ENCODE measurements at regions not wholly inside any gene's neighbourhood (a gene's known extent, or its start where the extent isn't known, plus 50 kb on each side); places are given as distances from the start of the nearest gene placed in this dataset.

DNA sequence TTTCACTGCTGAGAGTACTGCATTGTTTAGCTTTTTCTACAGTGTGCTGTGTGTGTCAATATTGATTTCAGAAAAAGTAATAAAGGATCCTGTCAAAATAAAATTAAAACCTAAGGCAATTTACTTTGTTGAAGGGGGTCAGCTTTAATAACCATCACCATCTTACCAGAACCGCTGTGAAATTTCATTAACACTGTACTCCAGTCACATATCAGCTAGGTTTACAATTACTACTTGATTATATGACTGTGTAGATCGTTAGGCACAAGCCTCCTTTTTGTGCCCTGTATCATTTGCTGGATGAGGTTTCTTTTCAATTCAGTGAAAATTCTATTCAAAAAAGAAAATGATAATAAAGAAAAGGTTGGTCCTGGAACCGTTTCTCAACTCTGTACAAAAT is 917.2 kb downstream of the CENPC start:
- no peaks in the 10 kb centered on the region for H3K36me3 ChIP-seq
- no peak for DNase-seq (ENCODE audit: low read depth in 1 of 2, low spot score in 1 of 2)
- H3K27ac ChIP-seq: no peak overlapping the region
- TF ChIP-seq, protein P1, sequence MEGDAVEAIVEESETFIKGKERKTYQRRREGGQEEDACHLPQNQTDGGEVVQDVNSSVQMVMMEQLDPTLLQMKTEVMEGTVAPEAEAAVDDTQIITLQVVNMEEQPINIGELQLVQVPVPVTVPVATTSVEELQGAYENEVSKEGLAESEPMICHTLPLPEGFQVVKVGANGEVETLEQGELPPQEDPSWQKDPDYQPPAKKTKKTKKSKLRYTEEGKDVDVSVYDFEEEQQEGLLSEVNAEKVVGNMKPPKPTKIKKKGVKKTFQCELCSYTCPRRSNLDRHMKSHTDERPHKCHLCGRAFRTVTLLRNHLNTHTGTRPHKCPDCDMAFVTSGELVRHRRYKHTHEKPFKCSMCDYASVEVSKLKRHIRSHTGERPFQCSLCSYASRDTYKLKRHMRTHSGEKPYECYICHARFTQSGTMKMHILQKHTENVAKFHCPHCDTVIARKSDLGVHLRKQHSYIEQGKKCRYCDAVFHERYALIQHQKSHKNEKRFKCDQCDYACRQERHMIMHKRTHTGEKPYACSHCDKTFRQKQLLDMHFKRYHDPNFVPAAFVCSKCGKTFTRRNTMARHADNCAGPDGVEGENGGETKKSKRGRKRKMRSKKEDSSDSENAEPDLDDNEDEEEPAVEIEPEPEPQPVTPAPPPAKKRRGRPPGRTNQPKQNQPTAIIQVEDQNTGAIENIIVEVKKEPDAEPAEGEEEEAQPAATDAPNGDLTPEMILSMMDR (IDR thresholded peaks at IDR 0.05; ENCODE audit: low read depth, low read length): no peak
- no peaks in the 10 kb centered on the region for H3K4me1 ChIP-seq (ENCODE audit: low read depth)
- no peaks in the 10 kb centered on the region for H3K9me3 ChIP-seq (ENCODE audit: low read depth)
- H3K4me3 ChIP-seq: no peak overlapping the region
- H3K27me3 ChIP-seq: no peaks in the 10 kb centered on the region

DNA sequence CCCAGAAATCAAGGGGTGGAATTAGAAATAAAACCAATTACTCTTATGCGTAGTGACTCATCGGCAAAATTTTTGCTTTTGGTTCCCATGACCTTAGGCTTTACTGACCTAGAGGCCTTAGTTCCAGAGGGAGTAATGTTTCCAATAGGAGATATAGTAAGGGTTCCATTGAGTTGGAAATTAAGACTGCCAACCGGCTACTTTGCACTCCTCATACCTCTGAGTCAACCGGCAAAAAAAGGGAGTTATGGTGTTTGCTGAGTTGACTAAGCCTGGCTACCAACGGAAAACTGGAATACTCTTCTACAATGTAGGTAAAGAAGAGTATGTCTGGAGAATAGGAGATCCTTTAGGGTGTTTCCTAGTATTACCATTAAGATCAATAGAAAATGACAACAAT is 919.8 kb downstream of the CENPC start:
- Histone ChIP-seq H3K27me3 (no peaks in the 10 kb centered on the region), H3K36me3 (no peaks in the 10 kb centered on the region), H3K9me3 (ENCODE audit: low read depth) (no peaks in the 10 kb centered on the region), H3K4me1 (ENCODE audit: low read depth) (no peaks in the 10 kb centered on the region), H3K27ac (no peak overlapping the region), H3K4me3 (no peak overlapping the region)
- no peak for DNase-seq (ENCODE audit: low read depth in 1 of 2, low spot score in 1 of 2)
- TF ChIP-seq, protein P1 (IDR thresholded peaks at IDR 0.05; ENCODE audit: low read depth, low read length): no peak

DNA sequence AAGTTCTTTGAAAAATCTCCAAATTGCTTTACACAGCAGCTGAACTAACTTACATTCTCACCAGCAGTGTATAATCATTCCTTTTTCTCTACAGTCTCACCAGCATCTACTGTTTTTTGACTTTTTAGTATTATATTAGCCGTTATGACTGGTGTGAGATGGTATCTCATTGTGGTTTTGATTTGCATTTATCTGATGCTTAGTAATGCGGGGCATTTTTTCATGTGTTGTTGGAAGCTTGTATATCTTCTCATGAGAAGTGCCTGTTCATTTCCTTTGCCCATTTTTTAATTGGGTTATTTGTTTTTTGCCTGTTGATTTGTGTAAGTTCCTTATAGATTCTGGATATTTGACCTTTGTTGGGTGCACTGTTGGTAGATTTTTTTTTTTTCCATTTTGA is 931.7 kb downstream of the CENPC start:
- H3K4me3 ChIP-seq: no peak overlapping the region

DNA sequence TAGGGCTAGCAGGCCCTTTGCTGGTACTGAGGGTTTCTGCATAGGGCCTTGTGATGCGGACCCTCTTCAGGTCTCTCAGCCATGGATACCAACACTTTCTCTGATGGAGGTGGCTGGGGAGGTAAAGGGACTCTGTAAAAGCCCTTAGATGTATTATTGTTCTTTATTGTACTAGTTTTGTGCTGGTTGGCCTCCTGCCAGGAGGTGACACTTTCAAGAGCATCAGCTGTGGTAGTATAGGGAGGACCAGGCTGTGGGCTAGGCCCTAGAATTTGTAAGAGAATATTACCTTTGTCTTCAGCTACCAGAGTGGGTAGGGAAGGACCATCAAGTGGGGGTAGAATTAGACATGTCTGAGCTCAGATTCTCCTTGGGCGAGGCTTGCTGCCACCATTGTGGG is 936.3 kb downstream of the CENPC start:
- H3K4me3 ChIP-seq: no peak overlapping the region
- no peak overlapping the region for H3K27ac ChIP-seq
- H3K27me3 ChIP-seq: no peaks in the 10 kb centered on the region
- no peaks in the 10 kb centered on the region for H3K36me3 ChIP-seq
- no peaks in the 10 kb centered on the region for H3K4me1 ChIP-seq (ENCODE audit: low read depth)
- no peak for DNase-seq (ENCODE audit: low read depth in 1 of 2, low spot score in 1 of 2)
- no peaks in the 10 kb centered on the region for H3K9me3 ChIP-seq (ENCODE audit: low read depth)
- TF ChIP-seq, protein P1 (IDR thresholded peaks at IDR 0.05; ENCODE audit: low read depth, low read length): no peak

More for the DNA sequence above, 931.7 kb downstream of the CENPC start:
- TF ChIP-seq, protein P1 (IDR thresholded peaks at IDR 0.05; ENCODE audit: low read depth, low read length): no peak
- H3K36me3 ChIP-seq: no peaks in the 10 kb centered on the region
- no peak overlapping the region for H3K27ac ChIP-seq
- H3K27me3 ChIP-seq: no peaks in the 10 kb centered on the region
- no peak for DNase-seq (ENCODE audit: low read depth in 1 of 2, low spot score in 1 of 2)
- no peaks in the 10 kb centered on the region for H3K9me3 ChIP-seq (ENCODE audit: low read depth)
- H3K4me1 ChIP-seq (ENCODE audit: low read depth): no peaks in the 10 kb centered on the region

GRCh38 chr4:66606908-66607307 is 936.6 kb upstream of the EPHA5 start:
- no peak for DNase-seq (ENCODE audit: low read depth in 1 of 2, low spot score in 1 of 2)
- Histone ChIP-seq H3K4me3 (no peak overlapping the region), H3K9me3 (ENCODE audit: low read depth) (no peaks in the 10 kb centered on the region), H3K4me1 (ENCODE audit: low read depth) (no peaks in the 10 kb centered on the region), H3K36me3 (no peaks in the 10 kb centered on the region), H3K27me3 (no peaks in the 10 kb centered on the region), H3K27ac (no peak overlapping the region)
- TF ChIP-seq, protein P1 (IDR thresholded peaks at IDR 0.05; ENCODE audit: low read depth, low read length): no peak

DNA sequence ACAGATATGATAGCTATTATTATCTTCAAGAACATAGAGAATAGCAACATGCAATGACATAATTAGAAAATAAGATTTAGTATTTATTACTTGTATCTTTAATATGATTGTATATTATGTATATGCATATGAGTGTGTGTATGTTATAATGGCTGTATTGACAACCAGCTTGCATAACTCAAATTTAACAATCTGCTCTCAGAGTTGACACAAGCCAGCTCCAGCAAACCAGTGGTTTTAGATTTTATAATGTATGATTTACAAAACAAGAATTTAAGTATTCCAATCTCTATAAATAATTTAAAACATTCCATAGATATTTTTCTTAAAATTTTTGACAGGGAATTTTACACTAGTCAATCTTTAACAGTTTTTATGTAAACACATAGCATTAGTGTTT is 935.9 kb upstream of the EPHA5 start:
- Histone ChIP-seq H3K27me3 (no peaks in the 10 kb centered on the region), H3K9me3 (ENCODE audit: low read depth) (no peaks in the 10 kb centered on the region), H3K4me3 (no peak overlapping the region), H3K36me3 (no peaks in the 10 kb centered on the region), H3K4me1 (ENCODE audit: low read depth) (no peaks in the 10 kb centered on the region), H3K27ac (no peak overlapping the region)
- TF ChIP-seq, protein P1 (IDR thresholded peaks at IDR 0.05; ENCODE audit: low read depth, low read length): no peak
- DNase-seq (ENCODE audit: low read depth in 1 of 2, low spot score in 1 of 2): no peak
